ENCODE measurements at regions not wholly inside any gene's neighbourhood (a gene's known extent, or its start where the extent isn't known, plus 50 kb on each side); places are given as distances from the start of the nearest gene placed in this dataset.

DNA sequence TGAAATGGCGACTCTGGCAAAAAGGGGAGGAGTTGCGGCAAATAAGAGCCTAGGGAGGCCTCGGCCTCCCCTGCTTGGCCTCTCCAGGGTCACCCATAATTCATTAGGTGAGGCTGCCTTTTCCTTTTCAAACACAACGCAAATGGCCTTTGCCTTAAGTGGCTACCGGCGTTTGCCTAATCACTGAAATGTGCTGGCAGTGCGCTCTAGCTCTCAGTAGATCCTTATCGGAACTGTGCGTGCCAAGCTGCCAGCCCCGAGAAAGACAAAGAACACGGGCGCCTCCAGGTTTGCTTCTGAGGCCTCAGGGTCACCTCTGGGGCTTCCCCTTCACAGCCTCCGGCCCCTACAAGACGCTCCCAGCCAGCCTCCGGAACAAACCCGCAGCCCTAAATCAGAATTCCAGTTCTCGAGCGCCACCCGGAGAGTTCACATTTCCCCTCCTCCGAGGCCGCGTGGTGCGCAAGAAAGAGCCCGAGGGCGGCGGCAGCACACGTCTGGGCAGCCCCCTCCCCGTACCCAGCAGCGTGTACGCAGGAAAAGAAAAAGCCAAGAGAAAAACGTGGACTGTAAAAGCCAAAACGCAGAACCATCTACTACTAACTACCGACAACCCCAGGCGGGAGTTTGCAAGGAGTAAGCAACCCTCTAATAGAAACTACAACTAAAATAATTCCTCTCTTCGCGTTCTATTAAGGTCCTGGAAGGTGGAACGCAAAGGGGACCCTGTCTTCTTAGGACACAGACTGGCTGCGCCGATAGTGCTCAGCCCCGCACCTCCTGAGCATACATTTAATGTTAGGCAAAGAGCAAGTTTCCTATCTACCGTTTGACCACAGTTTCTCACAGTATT, 76.5 kb upstream of the BCOR start:
- peaks cover 0 to 5% (median 0%) of the 10 kb centered on the region in 11 donors for H3K9me3 ChIP-seq
- H3K27ac ChIP-seq, result peak overlapping the region; percentile 90 to 99 (median 98)
- peak overlapping the region in 8 of 10 donors; percentile 54 to 70 (median 64) for H3K4me3 ChIP-seq
- TF ChIP-seq, protein P1, sequence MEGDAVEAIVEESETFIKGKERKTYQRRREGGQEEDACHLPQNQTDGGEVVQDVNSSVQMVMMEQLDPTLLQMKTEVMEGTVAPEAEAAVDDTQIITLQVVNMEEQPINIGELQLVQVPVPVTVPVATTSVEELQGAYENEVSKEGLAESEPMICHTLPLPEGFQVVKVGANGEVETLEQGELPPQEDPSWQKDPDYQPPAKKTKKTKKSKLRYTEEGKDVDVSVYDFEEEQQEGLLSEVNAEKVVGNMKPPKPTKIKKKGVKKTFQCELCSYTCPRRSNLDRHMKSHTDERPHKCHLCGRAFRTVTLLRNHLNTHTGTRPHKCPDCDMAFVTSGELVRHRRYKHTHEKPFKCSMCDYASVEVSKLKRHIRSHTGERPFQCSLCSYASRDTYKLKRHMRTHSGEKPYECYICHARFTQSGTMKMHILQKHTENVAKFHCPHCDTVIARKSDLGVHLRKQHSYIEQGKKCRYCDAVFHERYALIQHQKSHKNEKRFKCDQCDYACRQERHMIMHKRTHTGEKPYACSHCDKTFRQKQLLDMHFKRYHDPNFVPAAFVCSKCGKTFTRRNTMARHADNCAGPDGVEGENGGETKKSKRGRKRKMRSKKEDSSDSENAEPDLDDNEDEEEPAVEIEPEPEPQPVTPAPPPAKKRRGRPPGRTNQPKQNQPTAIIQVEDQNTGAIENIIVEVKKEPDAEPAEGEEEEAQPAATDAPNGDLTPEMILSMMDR (IDR thresholded peaks at IDR 0.05), result peak in 1 of 9 donors; percentile 22
- 32 to 40% methylated on average over 28 to 41 of the region's 41 CpGs for WGBS, 2 donors
- ATAC-seq (no peak), DNase-seq (peak in 1 of 2 donors; percentile 36)
- H3K36me3 ChIP-seq, result no peaks in the 10 kb centered on the region
- peaks cover 0 to 90% (median 0%) of the 10 kb centered on the region in 7 donors for H3K27me3 ChIP-seq
- peaks cover 0 to 68% (median 22%) of the 10 kb centered on the region in 9 donors for H3K4me1 ChIP-seq
- intact Hi-C loops (cut with DNase I), result loop anchor here in 7 of 10 donors (2.0 to 10.0 kb wide), 7 partner anchors 19 to 439 kb away; partner anchors contain the start of gene BCOR (in 3 of the 7)

GRCh38 chrX:40173143-40174000, 75.6 kb upstream of the BCOR start:
- ATAC-seq (no peak), DNase-seq (no peak)
- peaks cover 0 to 5% (median 0%) of the 10 kb centered on the region in 11 donors for H3K9me3 ChIP-seq
- peaks cover 0 to 98% (median 0%) of the 10 kb centered on the region in 7 donors for H3K27me3 ChIP-seq
- intact Hi-C loops (cut with DNase I), result loop anchor here in 7 of 10 donors (2.0 to 10.0 kb wide), 7 partner anchors 66 to 439 kb away; partner anchors contain the start of gene BCOR (in 3 of the 7)
- TF ChIP-seq, protein P1 (IDR thresholded peaks at IDR 0.05), result no peak
- H3K36me3 ChIP-seq, result no peaks in the 10 kb centered on the region
- peak overlapping the region in 4 of 10 donors; percentile 58 to 69 (median 63) for H3K4me3 ChIP-seq
- WGBS, 2 donors, result 87 to 88% methylated on average over 17 of the region's 17 CpGs
- peaks cover 0 to 70% (median 31%) of the 10 kb centered on the region in 9 donors for H3K4me1 ChIP-seq
- H3K27ac ChIP-seq, result peak overlapping the region in 9 of 10 donors; percentile 87 to 99 (median 96)

- WGBS, 2 donors, result 5 to 8% methylated on average over 46 to 60 of the region's 60 CpGs
- Histone ChIP-seq H3K27me3 (peaks cover 0 to 100% (median 0%) of the 10 kb centered on the region in 7 donors), H3K36me3 (no peaks in the 10 kb centered on the region), H3K4me1 (peaks cover 0 to 78% (median 38%) of the 10 kb centered on the region in 9 donors), H3K9me3 (peaks cover 0 to 5% (median 0%) of the 10 kb centered on the region in 11 donors), H3K27ac (peak overlapping the region; percentile 82 to 99 (median 91)), H3K4me3 (peak overlapping the region; percentile 21 to 69 (median 56))
- TF ChIP-seq, protein P1 (IDR thresholded peaks at IDR 0.05), result no peak
- ATAC-seq (peak; percentile 24 to 49 (median 37)), DNase-seq (peak; percentile 67 to 73)
- intact Hi-C loops (cut with DNase I), result loop anchor here in 7 of 10 donors (2.0 to 10.0 kb wide), 7 partner anchors 65 to 438 kb away; partner anchors contain the start of gene BCOR (in 3 of the 7)
Measured at GRCh38 chrX:40172401-40173142, 74.8 kb upstream of the BCOR start.
